HG03442 (cell line): ENCODE measurements at regions not wholly inside any gene's neighbourhood (a gene's known extent, or its start where the extent isn't known, plus 50 kb on each side); places are given as distances from the start of the nearest gene placed in this dataset.

Experiments
- ATAC-seq: cut with Tn5 transposase; IDR thresholded peaks from one replicate; pipeline ENCODE4 v1.9.1; 2021; ENCODE audit warnings: mild to moderate bottlenecking, moderate library complexity; ENCODE audit not compliant: unreplicated experiment

GRCh38 chr12:116401565-116401964, 124.1 kb upstream of the MED13L start:
- no peak for ATAC-seq

GRCh38 chr12:116402163-116402939, 124.9 kb upstream of the MED13L start:
- no peak for ATAC-seq

DNA sequence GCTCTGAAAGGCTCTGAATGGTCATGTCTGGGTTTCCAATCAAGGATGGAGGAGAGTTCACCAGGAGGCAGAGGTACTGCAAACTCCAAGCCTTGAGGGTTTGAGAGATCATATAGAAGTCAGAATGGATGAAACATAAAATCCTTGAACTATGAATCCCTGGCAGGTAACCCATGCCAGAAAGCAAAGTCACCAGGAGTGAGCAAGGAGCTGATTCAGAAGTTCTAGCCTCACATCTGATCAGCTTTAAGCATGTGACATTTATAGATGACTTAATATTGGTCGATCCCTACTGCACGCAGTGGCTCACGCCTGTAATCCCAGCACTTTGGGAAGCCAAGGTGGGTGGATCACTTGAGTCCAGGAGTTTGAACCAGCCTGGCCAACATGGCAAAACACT, 126.1 kb upstream of the MED13L start:
- ATAC-seq = no peak

DNA sequence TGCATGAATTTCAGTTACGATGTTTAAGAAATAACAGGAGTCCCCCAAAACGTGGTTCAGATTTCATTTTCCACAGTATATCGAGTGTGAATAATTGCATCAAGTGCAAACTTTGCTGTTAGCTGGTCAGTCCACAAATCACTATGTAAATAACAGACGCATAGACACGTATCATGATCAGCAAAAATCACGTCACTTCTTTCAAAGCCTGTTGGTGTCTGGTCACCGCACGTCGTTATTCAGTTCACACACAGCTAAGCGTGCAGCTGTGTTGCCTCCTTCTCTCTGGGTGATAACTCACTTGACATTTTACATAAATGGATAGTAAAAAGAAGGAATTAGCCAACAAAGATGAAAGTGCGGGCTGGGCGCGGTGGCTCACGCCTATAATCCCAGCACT, 126.8 kb upstream of the MED13L start:
- ATAC-seq = no peak

GRCh38 chr12:116404913-116405611, 127.6 kb upstream of the MED13L start:
- ATAC-seq = no peak

DNA sequence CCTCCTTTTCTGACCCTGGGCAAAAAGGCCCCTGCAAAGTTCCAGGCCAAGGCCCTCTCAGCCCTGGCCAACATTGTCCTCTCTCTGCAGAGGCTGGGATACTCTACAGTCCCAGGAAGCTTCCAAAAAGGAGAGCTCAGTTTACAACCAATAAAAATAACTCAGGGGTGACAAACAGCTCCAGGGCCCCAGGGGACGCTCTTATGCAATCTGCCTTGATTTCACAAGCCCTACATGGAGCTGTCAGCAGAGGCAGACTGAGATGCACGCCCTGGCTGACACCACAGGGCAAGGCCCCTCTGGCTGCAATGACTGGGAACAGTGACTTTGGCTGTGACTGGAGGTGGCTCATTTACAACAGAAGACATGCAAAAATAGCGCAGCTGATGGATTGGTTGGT, 129.0 kb upstream of the MED13L start:
- no peak for ATAC-seq

- ATAC-seq = no peak
These were observed 131.2 kb upstream of the MED13L start for GRCh38 chr12:116408489-116409250.

DNA sequence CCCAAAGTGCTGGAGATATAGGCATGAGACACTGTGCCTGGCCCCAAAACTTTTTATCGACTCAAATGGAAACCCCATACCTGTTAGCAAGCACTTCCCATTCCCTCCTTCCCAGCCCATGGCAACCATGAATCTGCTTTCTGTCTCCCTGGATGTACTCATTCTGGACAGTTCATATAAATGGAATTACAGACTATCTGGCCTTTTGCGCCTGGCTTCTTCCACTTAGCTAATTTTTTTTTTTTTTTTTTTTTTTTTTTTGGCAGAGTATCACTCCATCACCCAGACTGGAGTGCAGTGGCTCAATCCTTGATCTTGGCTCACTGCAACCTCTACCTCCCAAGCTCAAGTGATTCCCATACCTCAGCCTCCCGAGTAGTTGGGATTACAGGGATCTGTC, 134.5 kb upstream of the MED13L start:
- no peak for ATAC-seq

GRCh38 chr12:116414891-116415290, 137.4 kb upstream of the MED13L start:
- ATAC-seq = no peak

GRCh38 chr12:116415408-116416108, 138.1 kb upstream of the MED13L start:
- ATAC-seq = no peak

DNA sequence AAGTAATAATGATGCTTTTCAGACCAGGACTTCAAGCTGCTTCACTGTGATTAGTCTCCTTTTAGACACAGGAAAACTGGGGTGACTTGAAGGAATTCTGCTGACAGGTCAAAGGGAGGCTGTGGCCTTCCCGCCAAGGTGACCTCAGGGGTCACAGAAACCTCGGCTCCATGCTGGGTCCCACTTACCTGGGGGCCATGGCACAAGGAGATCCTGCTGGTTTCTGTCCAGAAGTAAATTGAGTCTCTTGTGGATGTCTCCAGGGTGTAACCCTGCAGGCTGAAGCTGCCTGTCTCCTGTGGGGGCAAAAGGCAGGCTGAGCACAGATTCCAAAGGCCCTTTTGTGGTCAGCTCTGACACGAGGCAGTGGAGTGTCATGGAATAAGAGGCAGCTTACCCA, 138.7 kb upstream of the MED13L start:
- ATAC-seq = no peak

- no peak for ATAC-seq
These were observed 140.6 kb upstream of the MAP1LC3B2 start for GRCh38 chr12:116418551-116418950.

DNA sequence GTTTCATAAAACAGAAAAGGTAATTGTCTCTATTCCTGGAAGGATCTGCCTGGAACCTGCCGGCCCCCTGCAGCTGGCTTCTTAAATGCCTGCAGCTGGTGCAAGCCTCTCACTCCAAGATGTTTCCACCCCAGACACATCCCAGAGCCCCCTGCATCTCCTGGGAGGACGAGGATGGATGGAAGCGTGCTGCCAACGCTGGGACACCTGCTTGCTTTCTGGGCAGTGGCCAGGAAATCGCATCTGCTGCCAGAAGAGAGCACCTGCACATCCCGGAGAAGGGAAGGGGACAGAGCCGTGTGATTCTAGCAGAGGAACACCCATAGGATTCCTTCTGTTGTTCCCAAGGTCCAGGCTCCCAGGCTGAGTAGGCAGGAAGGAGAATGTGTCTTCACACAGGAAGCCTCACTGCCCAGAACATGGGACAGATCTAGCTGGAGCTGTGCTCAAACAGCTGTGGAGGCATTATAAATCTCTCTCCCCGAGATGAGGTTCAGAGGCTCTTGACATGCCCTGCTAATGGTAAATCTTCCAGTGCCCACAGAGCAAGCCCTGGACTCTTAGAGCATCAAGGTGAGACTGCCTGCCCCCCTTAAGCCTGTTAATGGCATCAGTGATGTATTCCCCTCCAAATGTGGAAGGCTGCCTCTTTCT, 138.8 kb upstream of the MAP1LC3B2 start:
- no peak for ATAC-seq

DNA sequence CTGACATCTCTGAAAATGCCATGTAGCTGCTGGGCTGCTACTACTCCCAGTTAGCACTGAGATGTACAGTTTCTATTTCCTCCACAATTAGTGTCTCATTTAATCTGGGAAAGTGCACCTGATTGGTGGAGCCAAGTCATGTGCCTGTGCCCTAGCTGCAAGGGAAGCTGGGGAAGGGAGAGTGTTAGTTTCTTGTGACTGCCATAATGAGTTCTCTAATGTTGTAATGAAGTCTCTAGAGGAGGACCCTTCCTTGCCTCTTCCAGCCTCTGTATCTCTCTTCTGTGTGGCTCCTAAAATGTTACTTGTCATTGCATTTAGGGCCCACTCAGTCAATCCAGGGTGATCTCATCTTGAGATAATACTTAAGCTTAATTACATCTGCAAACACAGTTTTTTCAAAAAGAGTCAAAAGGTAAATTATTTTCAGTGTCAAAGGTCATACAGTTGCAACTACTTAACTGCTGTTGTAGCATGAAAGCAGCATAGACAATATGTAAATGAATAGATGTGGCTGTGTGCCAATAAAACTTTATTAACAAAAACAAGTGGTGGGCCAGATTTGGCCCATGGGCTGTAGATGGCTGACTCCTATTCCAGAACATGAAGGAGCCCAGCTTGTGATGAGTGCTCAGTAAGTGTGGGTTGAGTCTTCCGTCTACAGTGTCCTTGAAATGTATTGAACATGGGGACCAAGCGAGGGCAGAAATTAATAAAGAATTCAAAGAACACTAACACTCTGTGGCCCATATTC, 137.2 kb upstream of the MAP1LC3B2 start:
- no peak for ATAC-seq

DNA sequence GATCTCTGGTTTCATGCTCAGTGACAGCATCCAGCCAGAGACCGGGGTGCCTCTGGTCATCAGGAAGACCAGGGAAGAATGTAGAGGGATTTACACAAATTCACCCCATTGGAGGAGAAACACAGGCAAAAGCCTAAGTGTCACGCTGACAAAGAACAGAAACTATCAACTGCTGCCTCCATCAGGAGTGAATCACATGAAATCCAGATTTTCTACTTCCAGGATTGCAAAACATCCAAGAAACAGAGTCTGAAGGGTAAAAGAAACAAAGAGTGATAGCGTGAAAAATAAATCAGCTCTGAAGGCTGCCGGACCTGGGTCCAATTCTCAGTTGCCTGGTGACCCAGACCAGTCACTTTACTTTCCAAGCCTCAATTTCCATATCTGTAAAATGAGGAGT, 136.1 kb upstream of the MAP1LC3B2 start:
- ATAC-seq = no peak

- no peak for ATAC-seq
These were observed 133.7 kb upstream of the MAP1LC3B2 start for GRCh38 chr12:116425256-116426193.

DNA sequence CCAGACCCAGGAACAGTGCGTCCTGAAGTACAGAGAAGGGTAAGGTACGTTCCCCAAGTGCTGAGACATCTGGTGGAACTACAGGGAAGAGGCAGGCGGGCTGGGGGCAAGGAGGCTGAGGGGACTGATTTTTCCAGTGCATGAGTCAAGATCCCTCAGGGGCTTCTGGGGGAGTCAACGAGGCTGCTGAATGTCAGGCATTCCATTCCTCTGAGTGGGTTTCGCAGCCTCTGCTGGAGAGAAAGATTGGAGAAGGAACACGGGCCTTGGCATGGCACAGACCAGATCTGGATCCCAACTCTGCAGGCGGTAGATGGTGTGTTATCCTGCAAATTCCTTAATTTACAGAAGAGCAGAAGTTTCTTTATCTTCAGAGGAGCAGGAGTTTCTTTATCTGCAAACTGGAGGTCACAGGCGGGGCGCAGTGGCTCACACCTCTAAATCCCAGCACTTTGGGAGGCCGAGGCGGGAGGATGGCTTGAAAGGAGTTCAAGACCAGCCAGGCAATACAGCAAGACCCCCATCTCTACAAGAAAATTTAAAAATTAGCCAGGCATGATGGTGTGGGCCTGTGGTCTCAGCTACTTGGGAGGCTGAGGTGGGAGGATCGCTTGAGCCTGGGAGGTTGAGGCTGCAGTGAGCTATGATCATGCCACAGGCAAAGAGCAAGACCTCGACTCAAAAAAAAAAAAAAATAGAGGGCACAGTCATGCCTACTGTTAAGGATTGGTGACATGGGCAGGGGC, 132.6 kb upstream of the MAP1LC3B2 start:
- ATAC-seq = no peak
